HCT116 (cell line): ENCODE measurements at regions not wholly inside any gene's neighbourhood (a gene's known extent, or its start where the extent isn't known, plus 50 kb on each side); places are given as distances from the start of the nearest gene placed in this dataset.

Source experiments
- CTCF ChIP-seq, 3 experiments: fragments of 200-600 bp in 1 of 3; sonication (generic) in 1 of 3; IDR thresholded peaks in 2 of 3; conservative IDR thresholded peaks in 1 of 3; 2 replicates each; pipeline ENCODE4 v1.5.1; 2012 to 2017; ENCODE audit warnings: low read depth in 2 of 3, low read length in 2 of 3, antibody characterized with exemption in 1 of 3, borderline replicate concordance in 1 of 3, control low read depth in 1 of 3, mild to moderate bottlenecking in 1 of 3, mixed read lengths in 1 of 3, mixed run types in 1 of 3, moderate library complexity in 1 of 3; ENCODE audit not compliant: insufficient read depth in 1 of 3
- EZH2 ChIP-seq: fragments of 200-600 bp; sonication (generic); IDR thresholded peaks from 2 replicates; pipeline ENCODE4 v1.6.1; 2017; ENCODE audit warnings: antibody characterized with exemption, mixed run types
- POLR2A ChIP-seq: IDR thresholded peaks from 2 replicates; pipeline ENCODE4 v1.7.0; 2011; ENCODE audit warnings: borderline replicate concordance; ENCODE audit not compliant: insufficient read depth, insufficient read length; ENCODE audit errors: extremely low read depth
- SP1 ChIP-seq: IDR thresholded peaks from 2 replicates; pipeline ENCODE4 v1.6.1; 2012; ENCODE audit warnings: low read depth

GRCh38 chr14:29165431-29165830, 398.8 kb downstream of the FOXG1 start:
- TF ChIP-seq POLR2A (no peak), EZH2 (no peak), CTCF (IDR thresholded peaks at IDR 0.05 in 2 of 3, conservative IDR thresholded peaks at IDR 0.05 in 1 of 3; ENCODE audit: borderline replicate concordance in 1 of 3, insufficient read depth in 1 of 3, low read depth in 2 of 3, low read length in 2 of 3) (no peak), SP1 (no peak)
